Left ventricle myocardium inferior (tissue), 1 donor: ENCODE measurements at regions not wholly inside any gene's neighbourhood (a gene's known extent, or its start where the extent isn't known, plus 50 kb on each side); places are given as distances from the start of the nearest gene placed in this dataset.

Source experiments
- DNase-seq: peaks from one replicate; pipeline ENCODE4 v3.0.0-alpha.2; 2020
- H3K27ac ChIP-seq: fragments of 200-600 bp; replicated peaks from 2 replicates; pipeline ENCODE4 v1.8.0; 2021
- H3K27me3 ChIP-seq: fragments of 200-600 bp; 2 replicates; pipeline ENCODE4 v1.8.0; 2021; ENCODE audit warnings: low read depth
- H3K36me3 ChIP-seq: fragments of 200-600 bp; 2 replicates; pipeline ENCODE4 v1.8.0; 2021
- H3K4me1 ChIP-seq: fragments of 200-600 bp; 2 replicates; pipeline ENCODE4 v1.8.0; 2021
- H3K4me3 ChIP-seq: fragments of 200-600 bp; 2 replicates; pipeline ENCODE4 v1.8.0; 2021; ENCODE audit warnings: mild to moderate bottlenecking, moderate library complexity
- H3K9me3 ChIP-seq: fragments of 200-600 bp; replicated peaks from 2 replicates; pipeline ENCODE4 v1.8.0; 2021
- intact Hi-C: fragments of 100-400 bp; cut with micrococcal nuclease; formaldehyde crosslinking; loops from one replicate; pipeline ENCODE4 v1.11.0; 2022
- TF ChIP-seq, protein P1 (sequence below): fragments of 200-600 bp; IDR thresholded peaks from 2 replicates; pipeline ENCODE4 v1.8.0; 2021; ENCODE audit warnings: antibody characterized with exemption, mild to moderate bottlenecking, borderline replicate concordance
- donor health status: DM: no; HTN: yes; CAD: no; lungs with severe emphysema.

DNA sequence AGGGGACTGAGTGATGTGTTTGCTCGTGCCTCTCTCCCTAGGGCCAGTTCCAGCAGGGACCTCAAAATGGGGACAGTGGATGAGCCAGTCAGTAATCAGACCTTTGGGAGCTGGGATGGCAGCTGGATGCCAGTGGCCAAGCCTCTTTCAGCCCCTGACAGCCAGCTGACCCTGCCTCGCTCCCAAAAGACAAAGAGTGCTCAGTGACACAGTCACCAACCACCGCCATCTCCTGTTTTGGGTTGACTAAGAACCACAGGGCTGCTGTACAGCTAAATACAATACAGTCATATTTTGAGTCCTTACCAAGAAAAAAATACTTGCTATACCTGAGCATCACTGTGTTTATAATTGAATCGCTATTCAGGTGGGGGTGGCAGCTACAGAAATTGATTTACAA lies 75.7 kb downstream of the POU3F3 start:
- no peak for DNase-seq
- no peaks in the 10 kb centered on the region for H3K9me3 ChIP-seq
- peaks cover 13% of the 10 kb centered on the region for H3K27me3 ChIP-seq
- no peak overlapping the region for H3K4me3 ChIP-seq
- TF ChIP-seq, protein P1, sequence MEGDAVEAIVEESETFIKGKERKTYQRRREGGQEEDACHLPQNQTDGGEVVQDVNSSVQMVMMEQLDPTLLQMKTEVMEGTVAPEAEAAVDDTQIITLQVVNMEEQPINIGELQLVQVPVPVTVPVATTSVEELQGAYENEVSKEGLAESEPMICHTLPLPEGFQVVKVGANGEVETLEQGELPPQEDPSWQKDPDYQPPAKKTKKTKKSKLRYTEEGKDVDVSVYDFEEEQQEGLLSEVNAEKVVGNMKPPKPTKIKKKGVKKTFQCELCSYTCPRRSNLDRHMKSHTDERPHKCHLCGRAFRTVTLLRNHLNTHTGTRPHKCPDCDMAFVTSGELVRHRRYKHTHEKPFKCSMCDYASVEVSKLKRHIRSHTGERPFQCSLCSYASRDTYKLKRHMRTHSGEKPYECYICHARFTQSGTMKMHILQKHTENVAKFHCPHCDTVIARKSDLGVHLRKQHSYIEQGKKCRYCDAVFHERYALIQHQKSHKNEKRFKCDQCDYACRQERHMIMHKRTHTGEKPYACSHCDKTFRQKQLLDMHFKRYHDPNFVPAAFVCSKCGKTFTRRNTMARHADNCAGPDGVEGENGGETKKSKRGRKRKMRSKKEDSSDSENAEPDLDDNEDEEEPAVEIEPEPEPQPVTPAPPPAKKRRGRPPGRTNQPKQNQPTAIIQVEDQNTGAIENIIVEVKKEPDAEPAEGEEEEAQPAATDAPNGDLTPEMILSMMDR: no peak
- intact Hi-C loops: no loop called here
- no peaks in the 10 kb centered on the region for H3K36me3 ChIP-seq
- H3K27ac ChIP-seq: no peak overlapping the region
- H3K4me1 ChIP-seq: no peaks in the 10 kb centered on the region

DNA sequence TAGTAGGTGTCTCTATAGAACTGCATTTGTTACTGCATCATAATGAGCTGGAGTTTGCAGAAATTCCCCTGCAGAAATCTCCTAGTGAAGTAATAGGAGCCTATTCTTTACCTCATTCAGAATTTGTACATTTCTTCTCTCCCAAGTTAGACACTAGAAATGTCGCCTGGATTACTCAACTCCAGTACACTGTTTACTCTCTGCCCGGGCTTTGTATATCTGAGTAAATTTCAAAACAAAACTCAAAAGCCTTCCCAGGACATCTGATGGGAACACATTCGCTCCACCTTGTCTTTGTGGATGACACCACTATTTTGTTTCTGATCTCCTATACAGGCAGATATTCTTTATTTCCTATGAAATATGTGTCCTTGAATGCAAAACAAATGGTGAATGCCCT lies 76.8 kb downstream of the POU3F3 start:
- intact Hi-C loops: no loop called here
- H3K27ac ChIP-seq: no peak overlapping the region
- peaks cover 8% of the 10 kb centered on the region for H3K27me3 ChIP-seq
- no peaks in the 10 kb centered on the region for H3K9me3 ChIP-seq
- no peak for DNase-seq
- H3K36me3 ChIP-seq: no peaks in the 10 kb centered on the region
- H3K4me1 ChIP-seq: no peaks in the 10 kb centered on the region
- TF ChIP-seq, protein P1: no peak
- H3K4me3 ChIP-seq: no peak overlapping the region

DNA sequence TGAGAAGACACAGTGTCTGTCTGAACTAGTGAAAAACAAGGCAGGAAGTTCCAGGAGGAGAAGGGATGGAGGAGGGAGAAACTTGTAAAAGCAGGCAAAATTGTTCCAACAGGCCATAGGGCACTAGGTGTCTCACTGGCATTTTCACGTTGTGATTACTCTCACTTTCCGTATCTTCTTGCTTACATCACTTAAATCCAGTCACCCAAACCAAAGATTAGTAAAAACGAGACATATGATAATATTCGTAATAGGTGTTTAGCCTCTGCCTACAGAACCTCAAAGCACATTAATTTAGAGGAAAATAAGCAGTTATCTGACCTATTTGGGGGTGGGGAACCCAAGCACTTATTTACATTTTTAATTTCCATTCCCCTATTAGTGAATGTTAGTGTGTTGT lies 78.3 kb downstream of the POU3F3 start:
- H3K27ac ChIP-seq: no peak overlapping the region
- intact Hi-C loops: no loop called here
- H3K4me3 ChIP-seq: no peak overlapping the region
- H3K9me3 ChIP-seq: no peaks in the 10 kb centered on the region
- no peaks in the 10 kb centered on the region for H3K4me1 ChIP-seq
- no peaks in the 10 kb centered on the region for H3K36me3 ChIP-seq
- no peak for DNase-seq
- TF ChIP-seq, protein P1: no peak
- peaks cover 8% of the 10 kb centered on the region for H3K27me3 ChIP-seq

DNA sequence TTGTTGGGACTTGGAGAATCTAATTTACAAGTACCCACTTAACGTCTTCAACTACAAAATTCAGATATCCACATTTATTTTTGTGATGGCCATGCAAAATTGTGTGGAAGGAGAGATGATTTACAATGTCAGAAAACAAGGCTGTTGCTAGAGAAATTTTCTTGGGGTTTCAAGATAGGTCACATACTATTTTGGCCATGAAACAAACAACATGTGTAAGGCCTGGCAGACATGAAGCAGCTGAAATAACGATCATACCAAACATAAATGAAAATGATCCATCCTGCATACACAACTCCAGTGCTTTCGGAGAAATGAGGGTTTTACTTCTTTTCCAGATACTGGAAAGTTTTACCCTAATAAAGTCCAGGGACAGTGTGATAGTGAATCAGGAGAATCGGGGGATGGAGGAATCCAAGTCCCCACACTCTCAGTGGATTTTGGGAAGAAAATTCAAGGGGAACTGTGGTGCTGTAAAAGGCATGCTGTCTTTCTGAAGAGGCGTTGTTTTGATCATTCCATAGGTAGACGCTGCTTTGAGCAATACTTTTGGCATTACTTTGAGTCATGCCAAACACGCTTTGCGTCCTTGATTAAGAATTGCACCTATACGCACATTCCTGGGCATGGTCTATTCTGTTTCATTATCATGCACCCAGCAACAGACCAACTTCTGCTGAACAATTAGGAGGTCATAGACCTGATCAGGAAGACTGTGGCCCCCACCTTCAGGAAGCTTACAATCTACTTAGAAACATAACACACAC lies 79.4 kb downstream of the POU3F3 start:
- TF ChIP-seq, protein P1: no peak
- intact Hi-C loops: no loop called here
- Histone ChIP-seq H3K36me3 (no peaks in the 10 kb centered on the region), H3K27me3 (peaks cover 4% of the 10 kb centered on the region), H3K4me1 (no peaks in the 10 kb centered on the region), H3K4me3 (no peak overlapping the region), H3K27ac (no peak overlapping the region), H3K9me3 (no peaks in the 10 kb centered on the region)
- no peak for DNase-seq

DNA sequence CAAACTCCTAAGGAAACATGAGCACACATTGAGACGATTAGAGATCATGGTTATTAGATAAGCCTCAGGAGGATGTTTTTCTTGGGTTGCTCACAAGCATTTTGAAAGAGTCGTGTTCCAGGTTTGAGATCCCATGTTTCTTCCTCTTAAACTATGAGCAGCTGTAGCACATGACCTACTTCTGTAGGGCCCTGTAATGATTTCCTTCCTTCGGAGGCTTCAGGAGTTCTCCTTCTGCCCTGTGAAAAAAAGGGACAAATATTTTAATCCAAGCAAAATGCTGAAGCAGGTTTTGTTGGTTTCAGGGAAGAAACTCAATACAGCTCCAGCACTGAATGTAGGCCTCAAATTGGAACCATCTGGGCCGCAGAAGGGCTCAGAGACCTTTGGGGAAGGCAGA lies 82.6 kb downstream of the POU3F3 start:
- H3K27ac ChIP-seq: no peak overlapping the region
- peaks cover 28% of the 10 kb centered on the region for H3K27me3 ChIP-seq
- intact Hi-C loops: no loop called here
- H3K9me3 ChIP-seq: no peaks in the 10 kb centered on the region
- TF ChIP-seq, protein P1: no peak
- H3K4me3 ChIP-seq: no peak overlapping the region
- H3K4me1 ChIP-seq: no peaks in the 10 kb centered on the region
- DNase-seq: no peak
- H3K36me3 ChIP-seq: no peaks in the 10 kb centered on the region
